ENCODE measurements at regions not wholly inside any gene's neighbourhood (a gene's known extent, or its start where the extent isn't known, plus 50 kb on each side); places are given as distances from the start of the nearest gene placed in this dataset.

DNA sequence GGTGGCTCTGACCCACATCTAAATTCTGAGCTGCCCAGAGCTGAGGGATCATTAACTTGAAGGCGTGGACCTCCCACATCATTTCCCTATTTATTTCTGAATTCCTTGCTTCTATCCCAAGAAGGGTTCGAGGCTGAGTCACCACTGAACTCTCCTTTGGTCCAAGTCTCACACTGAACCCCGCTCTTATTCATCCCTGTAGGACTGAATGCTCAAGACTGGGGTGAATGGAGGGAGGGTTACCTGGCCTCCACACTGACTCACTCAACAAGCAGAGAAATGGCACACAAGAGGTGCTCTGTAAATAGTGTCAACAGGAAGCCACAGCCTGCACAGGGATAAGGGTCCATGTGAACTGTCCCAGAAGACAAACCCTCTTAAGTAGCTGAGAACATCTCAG lies 79.1 kb upstream of the FSTL4 start:
- TF ChIP-seq, protein P1, sequence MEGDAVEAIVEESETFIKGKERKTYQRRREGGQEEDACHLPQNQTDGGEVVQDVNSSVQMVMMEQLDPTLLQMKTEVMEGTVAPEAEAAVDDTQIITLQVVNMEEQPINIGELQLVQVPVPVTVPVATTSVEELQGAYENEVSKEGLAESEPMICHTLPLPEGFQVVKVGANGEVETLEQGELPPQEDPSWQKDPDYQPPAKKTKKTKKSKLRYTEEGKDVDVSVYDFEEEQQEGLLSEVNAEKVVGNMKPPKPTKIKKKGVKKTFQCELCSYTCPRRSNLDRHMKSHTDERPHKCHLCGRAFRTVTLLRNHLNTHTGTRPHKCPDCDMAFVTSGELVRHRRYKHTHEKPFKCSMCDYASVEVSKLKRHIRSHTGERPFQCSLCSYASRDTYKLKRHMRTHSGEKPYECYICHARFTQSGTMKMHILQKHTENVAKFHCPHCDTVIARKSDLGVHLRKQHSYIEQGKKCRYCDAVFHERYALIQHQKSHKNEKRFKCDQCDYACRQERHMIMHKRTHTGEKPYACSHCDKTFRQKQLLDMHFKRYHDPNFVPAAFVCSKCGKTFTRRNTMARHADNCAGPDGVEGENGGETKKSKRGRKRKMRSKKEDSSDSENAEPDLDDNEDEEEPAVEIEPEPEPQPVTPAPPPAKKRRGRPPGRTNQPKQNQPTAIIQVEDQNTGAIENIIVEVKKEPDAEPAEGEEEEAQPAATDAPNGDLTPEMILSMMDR (IDR thresholded peaks at IDR 0.05), result no peak
- H3K4me3 ChIP-seq, result no peak overlapping the region

DNA sequence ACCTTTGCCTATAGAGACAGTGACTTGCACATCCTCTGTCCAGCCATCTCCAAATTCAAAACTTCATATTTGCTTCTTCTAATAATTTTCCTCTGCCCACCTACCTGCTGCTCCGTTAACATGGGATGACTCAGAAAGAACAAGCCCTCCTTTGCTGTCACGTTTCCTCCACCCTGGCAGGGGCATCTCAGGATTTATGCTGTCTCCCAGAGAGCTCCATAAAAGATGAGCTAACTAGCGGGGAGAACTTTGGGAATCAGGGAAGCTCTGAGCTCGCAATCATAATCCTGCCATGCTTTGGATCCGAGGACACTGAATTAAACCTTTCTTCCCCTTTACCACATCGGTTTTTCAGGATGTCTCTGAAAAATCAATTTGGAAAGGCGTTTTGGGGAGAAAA lies 78.4 kb upstream of the FSTL4 start:
- TF ChIP-seq, protein P1 (IDR thresholded peaks at IDR 0.05), result no peak
- Histone ChIP-seq H3K27me3 (peaks cover 15% of the 10 kb centered on the region), H3K4me1 (no peaks in the 10 kb centered on the region), H3K4me3 (no peak overlapping the region), H3K36me3 (no peaks in the 10 kb centered on the region), H3K9me3 (no peaks in the 10 kb centered on the region), H3K27ac (no peak overlapping the region)
- ATAC-seq (no peak), DNase-seq (no peak)
- intact Hi-C loops (cut with DNase I), result no loop called here

More for the DNA sequence above, 79.1 kb upstream of the FSTL4 start:
- DNase-seq, result no peak
- intact Hi-C loops (cut with DNase I), result no loop called here
- Histone ChIP-seq H3K36me3 (no peaks in the 10 kb centered on the region), H3K9me3 (no peaks in the 10 kb centered on the region), H3K27me3 (peaks cover 15% of the 10 kb centered on the region), H3K4me1 (no peaks in the 10 kb centered on the region), H3K27ac (no peak overlapping the region)
- ATAC-seq, result no peak

DNA sequence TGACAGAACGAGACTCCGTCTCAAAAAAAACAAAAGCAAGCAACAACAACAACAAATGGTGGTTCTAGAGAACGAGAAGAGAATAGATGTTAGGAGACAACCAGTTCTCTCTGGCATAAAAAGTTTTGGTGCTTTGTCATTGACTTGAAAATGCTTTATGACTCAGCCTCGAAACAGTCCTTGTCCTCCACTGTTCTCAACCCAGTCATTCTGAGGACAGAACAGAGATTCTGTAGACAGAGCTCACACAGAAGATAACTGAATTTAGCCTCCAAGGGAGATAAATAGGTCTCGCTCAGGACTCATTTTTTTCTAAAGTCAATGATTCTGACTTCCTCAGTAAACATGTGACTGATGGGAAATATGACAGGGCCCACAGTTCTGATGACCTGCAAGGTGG lies 76.0 kb upstream of the FSTL4 start:
- DNase-seq, result no peak
- Histone ChIP-seq H3K4me3 (no peak overlapping the region), H3K9me3 (no peaks in the 10 kb centered on the region), H3K27ac (no peak overlapping the region), H3K4me1 (no peaks in the 10 kb centered on the region), H3K27me3 (peaks cover 15% of the 10 kb centered on the region), H3K36me3 (no peaks in the 10 kb centered on the region)
- intact Hi-C loops (cut with DNase I), result no loop called here
- ATAC-seq, result no peak
- TF ChIP-seq, protein P1 (IDR thresholded peaks at IDR 0.05), result no peak

DNA sequence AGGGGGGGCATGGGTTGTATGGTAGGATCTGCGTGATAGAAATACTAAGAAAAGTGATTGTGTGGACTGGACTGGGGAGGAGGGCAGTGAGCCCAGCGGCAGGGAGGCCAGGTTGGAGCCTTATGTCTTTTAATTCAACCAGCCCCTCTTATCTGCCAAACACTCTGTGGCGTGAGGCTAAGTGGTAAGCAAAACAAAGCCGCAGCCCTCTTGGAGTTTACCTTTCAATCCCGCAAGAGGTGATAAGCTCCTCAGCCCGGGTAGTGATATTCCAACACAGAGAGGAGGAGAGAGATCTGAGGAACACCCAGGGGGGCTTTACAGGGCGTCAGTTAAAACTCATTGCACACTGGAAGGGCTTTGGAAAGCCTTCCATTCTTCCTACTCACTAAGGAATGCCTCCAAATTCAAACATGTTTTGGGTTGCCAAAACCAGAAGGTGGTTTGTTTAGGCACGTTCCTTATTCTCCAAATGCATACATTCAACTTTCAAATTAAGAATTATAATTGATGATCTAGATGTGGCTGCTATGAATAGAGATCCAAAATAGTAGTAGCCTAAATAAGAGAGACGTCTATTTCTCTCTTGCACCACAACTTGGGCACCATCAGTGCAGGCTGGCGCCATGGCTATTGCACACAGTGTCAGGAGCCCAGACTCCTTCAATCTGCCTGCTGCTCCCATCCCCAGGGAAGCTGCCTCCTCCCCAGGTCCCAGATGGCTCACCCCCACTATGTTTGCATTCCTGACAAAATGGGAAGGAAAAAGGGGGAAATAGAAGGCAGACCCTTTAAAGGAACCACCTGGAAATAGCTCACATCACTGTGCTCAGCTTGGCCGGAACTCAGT lies 75.1 kb upstream of the FSTL4 start:
- no peaks in the 10 kb centered on the region for H3K9me3 ChIP-seq
- DNase-seq, result no peak

DNA sequence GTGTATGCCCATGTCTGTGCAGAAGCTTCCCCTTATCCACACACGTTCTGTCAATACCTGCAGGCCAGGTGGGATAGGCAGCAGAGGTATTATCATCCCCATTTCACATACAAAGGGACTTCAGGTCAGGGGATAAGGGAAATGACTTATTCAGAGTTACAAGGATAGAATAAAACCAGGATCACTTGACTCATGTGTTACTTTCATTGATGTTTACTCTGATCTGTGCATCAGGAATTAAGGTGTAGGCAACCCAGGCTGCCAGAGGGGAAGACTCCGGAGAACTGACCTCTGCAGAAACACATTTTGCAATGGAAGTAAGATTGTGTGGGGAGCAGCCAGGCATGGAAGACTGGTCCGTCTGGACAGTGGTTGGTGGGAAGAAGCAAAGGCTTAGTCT lies 74.2 kb upstream of the FSTL4 start:
- intact Hi-C loops (cut with DNase I), result no loop called here
- Histone ChIP-seq H3K36me3 (no peaks in the 10 kb centered on the region), H3K27ac (no peak overlapping the region), H3K4me3 (no peak overlapping the region), H3K27me3 (peaks cover 13% of the 10 kb centered on the region), H3K9me3 (no peaks in the 10 kb centered on the region), H3K4me1 (no peaks in the 10 kb centered on the region)
- ATAC-seq, result no peak
- DNase-seq, result no peak
- TF ChIP-seq, protein P1 (IDR thresholded peaks at IDR 0.05), result no peak

More for the DNA sequence above, 75.1 kb upstream of the FSTL4 start:
- H3K4me1 ChIP-seq, result no peaks in the 10 kb centered on the region
- intact Hi-C loops (cut with DNase I), result no loop called here
- ATAC-seq, result no peak
- H3K4me3 ChIP-seq, result no peak overlapping the region
- H3K36me3 ChIP-seq, result no peaks in the 10 kb centered on the region
- peaks cover 15% of the 10 kb centered on the region for H3K27me3 ChIP-seq
- H3K27ac ChIP-seq, result no peak overlapping the region
- TF ChIP-seq, protein P1 (IDR thresholded peaks at IDR 0.05), result no peak

All from upper lobe of right lung (tissue), 1 donor.